K562 (cell line): ENCODE measurements at regions not wholly inside any gene's neighbourhood (a gene's known extent, or its start where the extent isn't known, plus 50 kb on each side); places are given as distances from the start of the nearest gene placed in this dataset.

Experiments
- CBX2 ChIP-seq: fragments of 200-600 bp; sonication (generic); IDR thresholded peaks from one replicate; pipeline ENCODE4 v1.6.1; 2012; ENCODE audit warnings: mild to moderate bottlenecking, low read length, inconsistent platforms; ENCODE audit not compliant: insufficient read depth, poor library complexity, severe bottlenecking
- RFX5 ChIP-seq: IDR thresholded peaks from 2 replicates; pipeline ENCODE4 v1.6.1; 2011; ENCODE audit warnings: low read depth, mild to moderate bottlenecking, improper control_type of control experiment, low read length

DNA sequence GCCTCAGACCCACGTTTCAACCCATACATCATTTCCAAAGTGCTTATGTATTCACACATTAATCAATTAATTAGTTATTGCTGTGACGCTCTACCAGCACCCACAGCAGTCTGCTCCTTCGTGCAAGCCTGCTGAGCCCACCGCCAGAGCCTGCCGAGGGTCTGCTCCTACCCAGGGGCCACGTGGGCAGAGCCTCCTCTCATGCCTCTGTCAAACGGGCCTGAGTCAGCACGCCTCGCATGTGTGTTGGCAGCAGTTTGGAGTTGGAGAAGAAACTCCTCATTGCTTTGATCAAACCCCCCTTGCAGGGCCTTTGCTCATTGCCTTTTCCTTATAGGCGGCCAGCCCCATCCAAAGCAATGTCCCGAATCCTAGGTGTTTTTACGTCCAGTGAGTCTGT, 256.2 kb upstream of the IRX4 start:
- TF ChIP-seq CBX2, result no peak
- no peak for TF ChIP-seq RFX5
